Loucy (cell line): ENCODE measurements at regions not wholly inside any gene's neighbourhood (a gene's known extent, or its start where the extent isn't known, plus 50 kb on each side); places are given as distances from the start of the nearest gene placed in this dataset.

Source experiments
- EZH2phosphoT487 ChIP-seq: fragments of 200-600 bp; IDR thresholded peaks from 2 replicates; pipeline ENCODE4 v1.6.1; 2018; ENCODE audit warnings: antibody characterized with exemption, mild to moderate bottlenecking, moderate library complexity, borderline replicate concordance
- TF ChIP-seq, protein P1 (sequence below): fragments of 200-600 bp; sonication (generic); conservative IDR thresholded peaks from 2 replicates; pipeline ENCODE4 v1.5.1; 2014; ENCODE audit warnings: mild to moderate bottlenecking, antibody characterized with exemption, low read length

DNA sequence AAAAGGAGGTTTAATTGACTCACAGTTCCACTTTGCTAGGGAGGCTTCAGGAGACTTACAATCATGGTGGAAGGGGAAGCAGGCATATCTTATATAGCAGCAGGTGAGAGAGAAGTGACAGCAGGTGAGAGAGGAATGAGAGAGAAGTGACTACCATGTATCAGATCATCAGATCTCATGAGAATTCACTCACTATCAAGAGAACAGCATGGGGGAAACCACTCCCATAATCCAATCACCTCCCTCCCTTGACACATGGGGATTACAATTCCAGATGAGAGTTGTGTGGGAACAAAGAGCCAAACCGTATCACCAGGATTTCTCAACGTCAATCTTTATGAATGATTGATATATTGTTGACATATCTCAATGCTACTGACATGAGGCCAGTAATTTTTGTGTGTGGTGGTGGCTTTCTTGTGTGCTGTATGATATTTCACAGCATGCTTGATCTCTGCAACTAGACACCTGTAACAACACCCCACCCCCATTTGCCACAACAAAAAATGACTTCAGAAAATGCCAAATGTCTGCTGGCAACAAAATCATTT, 1470.9 kb upstream of the SEL1L start:
- TF ChIP-seq, protein P1, sequence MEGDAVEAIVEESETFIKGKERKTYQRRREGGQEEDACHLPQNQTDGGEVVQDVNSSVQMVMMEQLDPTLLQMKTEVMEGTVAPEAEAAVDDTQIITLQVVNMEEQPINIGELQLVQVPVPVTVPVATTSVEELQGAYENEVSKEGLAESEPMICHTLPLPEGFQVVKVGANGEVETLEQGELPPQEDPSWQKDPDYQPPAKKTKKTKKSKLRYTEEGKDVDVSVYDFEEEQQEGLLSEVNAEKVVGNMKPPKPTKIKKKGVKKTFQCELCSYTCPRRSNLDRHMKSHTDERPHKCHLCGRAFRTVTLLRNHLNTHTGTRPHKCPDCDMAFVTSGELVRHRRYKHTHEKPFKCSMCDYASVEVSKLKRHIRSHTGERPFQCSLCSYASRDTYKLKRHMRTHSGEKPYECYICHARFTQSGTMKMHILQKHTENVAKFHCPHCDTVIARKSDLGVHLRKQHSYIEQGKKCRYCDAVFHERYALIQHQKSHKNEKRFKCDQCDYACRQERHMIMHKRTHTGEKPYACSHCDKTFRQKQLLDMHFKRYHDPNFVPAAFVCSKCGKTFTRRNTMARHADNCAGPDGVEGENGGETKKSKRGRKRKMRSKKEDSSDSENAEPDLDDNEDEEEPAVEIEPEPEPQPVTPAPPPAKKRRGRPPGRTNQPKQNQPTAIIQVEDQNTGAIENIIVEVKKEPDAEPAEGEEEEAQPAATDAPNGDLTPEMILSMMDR: no peak
- TF ChIP-seq EZH2phosphoT487: no peak
